SK-N-SH (cell line): ENCODE measurements at regions not wholly inside any gene's neighbourhood (a gene's known extent, or its start where the extent isn't known, plus 50 kb on each side); places are given as distances from the start of the nearest gene placed in this dataset.
A peak's percentile ranks its signal among the peaks of the same experiment; 100 is the strongest.

Source experiments
- CTCF ChIA-PET: fragments of 300-600, 350-600 bp; formaldehyde crosslinking; extraction: SDS; loops from one replicate; lab custom pipeline; 2021; lab: Yijun Ruan, JAX
- POLR2A ChIA-PET: fragments of 350-600 bp; sonication (Branson Sonifier 250); formaldehyde crosslinking; extraction: SDS; loops from one replicate; lab custom pipeline; 2020; ENCODE audit warnings: antibody characterized with exemption, inconsistent platforms; lab: Yijun Ruan, JAX
- DNase-seq: peaks from one replicate; pipeline ENCODE4 v3.0.0; 2012
- H2AFZ ChIP-seq: fragments of 200-600 bp; sonication (generic); 2 replicates; pipeline ENCODE4 v1.8.1; 2016; ENCODE audit warnings: antibody characterized with exemption, mild to moderate bottlenecking, low read depth
- H3F3A ChIP-seq: fragments of 200-600 bp; sonication (generic); replicated peaks from 2 replicates; pipeline ENCODE3; 2016; ENCODE audit warnings: antibody characterized with exemption, mild to moderate bottlenecking; ENCODE audit not compliant: insufficient read depth
- H3K27ac ChIP-seq, 2 experiments: fragments of 200-500 bp in 1 of 2; fragments of 200-600 bp in 1 of 2; sonication (Bioruptor generic) in 1 of 2; sonication (generic), shearing (Covaris generic) in 1 of 2; 2 replicates each; pipeline versions ENCODE4 v1.5.1 to v1.6.1; 2014 to 2016; ENCODE audit warnings: low read depth in 2 of 2, inconsistent platforms in 1 of 2, low read length in 1 of 2, mild to moderate bottlenecking in 1 of 2, mixed read lengths in 1 of 2
- H3K27me3 ChIP-seq: fragments of 200-600 bp; sonication (generic), shearing (Covaris generic); 2 replicates; pipeline ENCODE4 v1.6.1; 2016; ENCODE audit warnings: mixed run types; ENCODE audit not compliant: insufficient read depth
- H3K36me3 ChIP-seq, 2 experiments: fragments of 200-500 bp in 1 of 2; fragments of 200-600 bp in 1 of 2; sonication (Bioruptor generic) in 1 of 2; sonication (generic) in 1 of 2; replicated peaks in 1 of 2; 2 replicates each; pipeline versions ENCODE3 to v1.5.1; 2014 to 2016; ENCODE audit warnings: low read length in 1 of 2, mild to moderate bottlenecking in 1 of 2; ENCODE audit not compliant: insufficient read depth in 2 of 2, control insufficient read depth in 1 of 2
- H3K4me1 ChIP-seq, 2 experiments: fragments of 200-500 bp in 1 of 2; fragments of 200-600 bp in 1 of 2; sonication (Bioruptor generic) in 1 of 2; sonication (generic), shearing (Covaris generic) in 1 of 2; 2 replicates each; pipeline versions ENCODE4 v1.5.1 to v1.6.1; 2014 to 2016; ENCODE audit warnings: low read depth in 1 of 2, low read length in 1 of 2, mixed run types in 1 of 2; ENCODE audit not compliant: insufficient read depth in 2 of 2, control insufficient read depth in 1 of 2
- H3K4me2 ChIP-seq: fragments of 200-600 bp; sonication (generic), shearing (Covaris generic); 2 replicates; pipeline ENCODE4 v1.6.1; 2017; ENCODE audit warnings: mixed run types
- H3K4me3 ChIP-seq, 2 experiments: fragments of 200-500 bp in 1 of 2; fragments of 200-600 bp in 1 of 2; sonication (Bioruptor generic) in 1 of 2; sonication (generic), shearing (Covaris generic) in 1 of 2; 2 replicates each; pipeline versions ENCODE4 v1.5.1 to v1.8.1; 2014 to 2016; ENCODE audit warnings: low read depth in 2 of 2, inconsistent platforms in 1 of 2, low read length in 1 of 2, mild to moderate bottlenecking in 1 of 2, mixed read lengths in 1 of 2, moderate library complexity in 1 of 2
- H3K79me2 ChIP-seq: fragments of 200-600 bp; sonication (generic); 2 replicates; pipeline ENCODE4 v1.8.1; 2017; ENCODE audit warnings: mild to moderate bottlenecking; ENCODE audit not compliant: insufficient read depth
- H3K9ac ChIP-seq: fragments of 200-600 bp; sonication (generic); 2 replicates; pipeline ENCODE4 v1.6.1; 2017; ENCODE audit warnings: mixed run types
- H3K9me2 ChIP-seq: fragments of 200-600 bp; sonication (generic); 2 replicates; pipeline ENCODE4 v1.6.1; 2017; ENCODE audit warnings: mixed run types
- H3K9me3 ChIP-seq: fragments of 200-600 bp; sonication (generic); 2 replicates; pipeline ENCODE4 v1.6.1; 2017; ENCODE audit warnings: mixed run types, mild to moderate bottlenecking, moderate library complexity
- H4K20me1 ChIP-seq: fragments of 200-600 bp; sonication (generic); 2 replicates; pipeline ENCODE4 v1.6.1; 2017; ENCODE audit warnings: mild to moderate bottlenecking, mixed run types; ENCODE audit not compliant: insufficient read depth
- ELF1 ChIP-seq: IDR thresholded peaks from 2 replicates; pipeline ENCODE4 v1.4.0; 2012
- EP300 ChIP-seq, 2 experiments: IDR thresholded peaks; 2 replicates each; pipeline versions ENCODE4 v1.4.0 to v1.6.1; 2012; ENCODE audit warnings: borderline replicate concordance in 1 of 2, low read depth in 1 of 2, low read length in 1 of 2
- EZH2phosphoT487 ChIP-seq: fragments of 200-600 bp; sonication (generic); IDR thresholded peaks from 2 replicates; pipeline ENCODE4 v1.6.1; 2017; ENCODE audit warnings: low read depth, mixed run types, mild to moderate bottlenecking, antibody characterized with exemption, moderate library complexity, borderline replicate concordance
- FOSL2 ChIP-seq: IDR thresholded peaks from 2 replicates; pipeline ENCODE4 v1.4.0; 2012; ENCODE audit warnings: low read depth, mild to moderate bottlenecking, moderate library complexity, borderline replicate concordance
- FOXM1 ChIP-seq: IDR thresholded peaks from 2 replicates; pipeline ENCODE4 v1.4.0; 2012; ENCODE audit warnings: low read depth, mild to moderate bottlenecking
- GATA2 ChIP-seq: sonication (generic); formaldehyde crosslinking; IDR thresholded peaks from 2 replicates; pipeline ENCODE4 v1.5.0; 2020; ENCODE audit warnings: mild to moderate bottlenecking, missing genetic modification reagents
- JUND ChIP-seq: IDR thresholded peaks from 2 replicates; pipeline ENCODE4 v1.4.0; 2012
- NFIC ChIP-seq: IDR thresholded peaks from 2 replicates; pipeline ENCODE4 v1.4.0; 2012; ENCODE audit warnings: borderline replicate concordance
- NRF1 ChIP-seq: IDR thresholded peaks from 2 replicates; pipeline ENCODE4 v1.6.1; 2012; ENCODE audit warnings: low read depth, mild to moderate bottlenecking, low read length
- PBX3 ChIP-seq: IDR thresholded peaks from 2 replicates; pipeline ENCODE4; 2012
- REST ChIP-seq: IDR thresholded peaks from 2 replicates; pipeline ENCODE4 v1.6.1; 2012; ENCODE audit warnings: mild to moderate bottlenecking, low read depth, low read length, moderate library complexity
- SIN3A ChIP-seq: IDR thresholded peaks from 2 replicates; pipeline ENCODE4 v1.6.1; 2012; ENCODE audit warnings: low read depth, mild to moderate bottlenecking, low read length, moderate library complexity, borderline replicate concordance
- TCF12 ChIP-seq: IDR thresholded peaks from 2 replicates; pipeline ENCODE4 v1.4.0; 2012
- USF1 ChIP-seq: IDR thresholded peaks from 2 replicates; pipeline ENCODE4 v1.4.0; 2012; ENCODE audit warnings: low read depth, borderline replicate concordance
- YY1 ChIP-seq: IDR thresholded peaks from 2 replicates; pipeline ENCODE4 v1.4.0; 2012; ENCODE audit warnings: low read depth, mild to moderate bottlenecking
- WGBS: methylation state at CpG from one replicate; pipeline ENCODE4 v1.1.6; 2017; ENCODE audit warnings: low lambda C conversion rate; 5-methylcytosine and 5-hydroxymethylcytosine counted together
- TF ChIP-seq, protein P1 (sequence below): IDR thresholded peaks from 2 replicates; pipeline ENCODE4 v1.4.0; 2012; ENCODE audit warnings: low read depth

- TF ChIP-seq EP300 (IDR thresholded peaks at IDR 0.05; ENCODE audit: borderline replicate concordance in 1 of 2, low read depth in 1 of 2, low read length in 1 of 2) (no peak), PBX3 (peak; percentile 66), YY1 (no peak), JUND (peak; percentile 15; the same call in 1 of the 2 replicates), NFIC (peak; percentile 45; the same call in 1 of the 2 replicates), TCF12 (peak; percentile 58)
- TF ChIP-seq, protein P1, sequence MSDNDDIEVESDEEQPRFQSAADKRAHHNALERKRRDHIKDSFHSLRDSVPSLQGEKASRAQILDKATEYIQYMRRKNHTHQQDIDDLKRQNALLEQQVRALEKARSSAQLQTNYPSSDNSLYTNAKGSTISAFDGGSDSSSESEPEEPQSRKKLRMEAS: no peak
These were observed 311.4 kb upstream of the MSX2 start for GRCh38 chr5:174412941-174413340.

GRCh38 chr5:174413567-174414314 is 310.6 kb upstream of the MSX2 start:
- Histone ChIP-seq H3K9me2 (no peaks in the 10 kb centered on the region), H3K79me2 (no peaks in the 10 kb centered on the region), H4K20me1 (no peaks in the 10 kb centered on the region), H3K9ac (peak overlapping the region; percentile 6; the same call in 1 of the 2 replicates), H3K4me1 (peaks cover 17 to 21% of the 10 kb centered on the region in 2 experiments), H3K4me2 (peak overlapping the region; percentile 13; the same call in 1 of the 2 replicates), H3F3A (peaks cover 36% of the 10 kb centered on the region), H3K9me3 (no peaks in the 10 kb centered on the region), H3K27ac (peak overlapping the region; percentile 22 to 65), H3K27me3 (no peaks in the 10 kb centered on the region), H3K36me3 (no peaks in the 10 kb centered on the region), H3K4me3 (no peak overlapping the region), H2AFZ (no peak overlapping the region)
- ChIA-PET CTCF (interaction anchor here (0.9 to 14.8 kb wide), 9 partner anchors 10 to 368 kb away, joined by 3 to 192 read pairs (median 4); partner anchors contain the start of gene NSG2), POLR2A (no interaction called here)
- WGBS: 35% methylated on average over 10 of the region's 10 CpGs
- no peak for DNase-seq
- TF ChIP-seq SIN3A (no peak), EZH2phosphoT487 (no peak), NFIC (peak; percentile 1), REST (no peak), PBX3 (peak; percentile 23), USF1 (no peak), EP300 (IDR thresholded peaks at IDR 0.05; ENCODE audit: borderline replicate concordance in 1 of 2, low read depth in 1 of 2, low read length in 1 of 2) (no peak), GATA2 (CRISPR knock-in tag) (no peak), NRF1 (no peak), FOXM1 (no peak), ELF1 (no peak), FOSL2 (peak; percentile 50; the same call in 1 of the 2 replicates)
- TF ChIP-seq, protein P1: peak; percentile 52

More at GRCh38 chr5:174412941-174413340, 311.4 kb upstream of the MSX2 start:
- H3K27ac ChIP-seq: peak overlapping the region in 1 of 2 experiments; percentile 65; a peak in 2 of 4 replicates
- H3K36me3 ChIP-seq: no peaks in the 10 kb centered on the region
- ChIA-PET POLR2A (no interaction called here), CTCF (interaction anchor here (0.8 to 14.8 kb wide), 7 partner anchors 10 to 323 kb away, joined by 3 to 192 read pairs (median 3); no protein-coding TSS in a partner anchor)
- H4K20me1 ChIP-seq: no peaks in the 10 kb centered on the region
- 59% methylated on average over 3 of the region's 3 CpGs for WGBS
- no peak for DNase-seq
- no peak overlapping the region for H3K4me3 ChIP-seq
- no peaks in the 10 kb centered on the region for H3K9me3 ChIP-seq
- no peaks in the 10 kb centered on the region for H3K79me2 ChIP-seq
- no peaks in the 10 kb centered on the region for H3K9me2 ChIP-seq
- no peaks in the 10 kb centered on the region for H3K27me3 ChIP-seq
- peak overlapping the region; percentile 13; the same call in 1 of the 2 replicates for H3K4me2 ChIP-seq
- peaks cover 36% of the 10 kb centered on the region for H3F3A ChIP-seq
- H3K4me1 ChIP-seq: peaks cover 17 to 21% of the 10 kb centered on the region in 2 experiments
- H2AFZ ChIP-seq: no peak overlapping the region
- no peak overlapping the region; the same call in 1 of the 2 replicates for H3K9ac ChIP-seq
